Astrocyte (in vitro differentiated cells and primary cell): ENCODE measurements at regions not wholly inside any gene's neighbourhood (a gene's known extent, or its start where the extent isn't known, plus 50 kb on each side); places are given as distances from the start of the nearest gene placed in this dataset.

ENCODE experiments used
- DNase-seq: peaks from one replicate; pipeline ENCODE4 v3.0.0-alpha.2; 2010; ENCODE audit warnings: low read depth
- FAIRE-seq: peaks from 2 replicates; lab custom pipeline; 2011; peaks lifted over from hg19 to GRCh38; lab: Jason Lieb, UNC
- H2AFZ ChIP-seq: 2 replicates; pipeline ENCODE4 v1.6.0; 2012; ENCODE audit warnings: low read depth, low read length, inconsistent platforms
- H3K27ac ChIP-seq: 2 replicates; pipeline ENCODE4 v1.5.1; 2011; ENCODE audit warnings: low read depth, low read length, inconsistent platforms
- H3K27me3 ChIP-seq: 2 replicates; pipeline ENCODE4 v1.6.0; 2011; ENCODE audit warnings: low read length, inconsistent platforms; ENCODE audit not compliant: insufficient read depth
- H3K36me3 ChIP-seq: 2 replicates; pipeline ENCODE4 v1.5.1; 2011; ENCODE audit warnings: low read length, inconsistent platforms; ENCODE audit not compliant: insufficient read depth
- H3K4me1 ChIP-seq: 2 replicates; pipeline ENCODE4 v1.5.1; 2011; ENCODE audit warnings: low read length, inconsistent platforms; ENCODE audit not compliant: insufficient read depth
- H3K4me2 ChIP-seq: 2 replicates; pipeline ENCODE4 v1.6.0; 2012; ENCODE audit warnings: low read length, inconsistent platforms
- H3K4me3 ChIP-seq: 2 replicates; pipeline ENCODE4 v1.5.1; 2011; ENCODE audit warnings: low read depth, mild to moderate bottlenecking, low read length, inconsistent platforms; ENCODE audit not compliant: insufficient read depth
- H3K79me2 ChIP-seq: 2 replicates; pipeline ENCODE4 v1.6.0; 2012; ENCODE audit warnings: mild to moderate bottlenecking, low read length, inconsistent platforms; ENCODE audit not compliant: insufficient read depth
- H3K9ac ChIP-seq: 2 replicates; pipeline ENCODE4 v1.6.0; 2012; ENCODE audit warnings: mild to moderate bottlenecking, low read length, inconsistent platforms
- H3K9me3 ChIP-seq: 2 replicates; pipeline ENCODE4 v1.5.1; 2012; ENCODE audit warnings: low read depth, mild to moderate bottlenecking, low read length, inconsistent platforms; ENCODE audit not compliant: insufficient read depth
- H4K20me1 ChIP-seq: 2 replicates; pipeline ENCODE4 v1.6.0; 2012; ENCODE audit warnings: low read length, inconsistent platforms; ENCODE audit not compliant: insufficient read depth
- H3K27ac Mint-ChIP-seq: one replicate; pipeline ENCODE4 v1.8.0; 2021; ENCODE audit warnings: mild to moderate bottlenecking, mixed read lengths; ENCODE audit not compliant: unreplicated experiment
- H3K27me3 Mint-ChIP-seq: one replicate; pipeline ENCODE4 v1.8.0; 2021; ENCODE audit warnings: low read depth, mixed read lengths; ENCODE audit not compliant: unreplicated experiment
- H3K36me3 Mint-ChIP-seq: one replicate; pipeline ENCODE4 v1.8.0; 2021; ENCODE audit warnings: low read depth, mixed read lengths; ENCODE audit not compliant: unreplicated experiment
- H3K4me1 Mint-ChIP-seq: one replicate; pipeline ENCODE4 v1.8.0; 2021; ENCODE audit warnings: low read depth, mixed read lengths; ENCODE audit not compliant: unreplicated experiment
- H3K4me3 Mint-ChIP-seq: one replicate; pipeline ENCODE4 v1.8.0; 2021; ENCODE audit warnings: mild to moderate bottlenecking, moderate library complexity, mixed read lengths; ENCODE audit not compliant: unreplicated experiment
- H3K9me3 Mint-ChIP-seq: one replicate; pipeline ENCODE4 v1.8.0; 2021; ENCODE audit warnings: mild to moderate bottlenecking, mixed read lengths; ENCODE audit not compliant: unreplicated experiment
- EZH2 ChIP-seq: IDR thresholded peaks from 2 replicates; pipeline ENCODE4 v1.6.1; 2012; ENCODE audit warnings: mild to moderate bottlenecking, low read length, inconsistent platforms; ENCODE audit not compliant: insufficient read depth
- TF ChIP-seq, protein P1 (sequence below): IDR thresholded peaks from 2 replicates; pipeline ENCODE4 v1.5.1; 2011; ENCODE audit warnings: low read depth, mild to moderate bottlenecking, inconsistent platforms, low read length, moderate library complexity; ENCODE audit not compliant: insufficient read depth

DNA sequence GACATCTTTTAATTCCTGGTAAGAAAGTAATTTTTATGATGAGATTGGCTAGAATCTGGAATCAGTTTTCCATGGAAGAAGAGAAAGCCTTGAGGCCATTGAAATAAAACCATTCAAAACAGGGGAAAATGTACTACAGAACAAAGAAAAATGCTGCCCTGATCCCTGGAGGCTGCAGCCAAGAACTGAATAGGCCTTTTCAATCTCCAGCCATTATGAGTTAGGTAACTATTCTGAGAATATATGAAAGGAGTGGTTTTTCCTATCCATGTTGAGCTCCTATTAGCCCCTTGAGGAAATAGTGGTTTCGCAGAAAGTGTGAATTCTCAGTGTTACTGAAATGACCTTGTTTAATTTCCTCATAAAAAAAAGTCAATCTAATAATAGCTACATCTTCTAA, 408.5 kb upstream of the GRAMD2B start:
- H3K9ac ChIP-seq, result no peak overlapping the region
- H4K20me1 ChIP-seq, result no peaks in the 10 kb centered on the region
- H3K27me3 ChIP-seq, result no peaks in the 10 kb centered on the region
- no peak overlapping the region for H2AFZ ChIP-seq
- Mint-ChIP-seq H3K4me3 (no peak overlapping the region), H3K4me1 (peaks cover 8% of the 10 kb centered on the region), H3K27me3 (no peaks in the 10 kb centered on the region), H3K9me3 (no peaks in the 10 kb centered on the region), H3K27ac (no peak overlapping the region), H3K36me3 (no peaks in the 10 kb centered on the region)
- no peaks in the 10 kb centered on the region for H3K79me2 ChIP-seq
- peaks cover 11% of the 10 kb centered on the region for H3K4me1 ChIP-seq
- TF ChIP-seq, protein P1, sequence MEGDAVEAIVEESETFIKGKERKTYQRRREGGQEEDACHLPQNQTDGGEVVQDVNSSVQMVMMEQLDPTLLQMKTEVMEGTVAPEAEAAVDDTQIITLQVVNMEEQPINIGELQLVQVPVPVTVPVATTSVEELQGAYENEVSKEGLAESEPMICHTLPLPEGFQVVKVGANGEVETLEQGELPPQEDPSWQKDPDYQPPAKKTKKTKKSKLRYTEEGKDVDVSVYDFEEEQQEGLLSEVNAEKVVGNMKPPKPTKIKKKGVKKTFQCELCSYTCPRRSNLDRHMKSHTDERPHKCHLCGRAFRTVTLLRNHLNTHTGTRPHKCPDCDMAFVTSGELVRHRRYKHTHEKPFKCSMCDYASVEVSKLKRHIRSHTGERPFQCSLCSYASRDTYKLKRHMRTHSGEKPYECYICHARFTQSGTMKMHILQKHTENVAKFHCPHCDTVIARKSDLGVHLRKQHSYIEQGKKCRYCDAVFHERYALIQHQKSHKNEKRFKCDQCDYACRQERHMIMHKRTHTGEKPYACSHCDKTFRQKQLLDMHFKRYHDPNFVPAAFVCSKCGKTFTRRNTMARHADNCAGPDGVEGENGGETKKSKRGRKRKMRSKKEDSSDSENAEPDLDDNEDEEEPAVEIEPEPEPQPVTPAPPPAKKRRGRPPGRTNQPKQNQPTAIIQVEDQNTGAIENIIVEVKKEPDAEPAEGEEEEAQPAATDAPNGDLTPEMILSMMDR, result no peak
- no peak for TF ChIP-seq EZH2
- H3K36me3 ChIP-seq, result no peaks in the 10 kb centered on the region
- H3K9me3 ChIP-seq, result no peaks in the 10 kb centered on the region
- H3K4me3 ChIP-seq, result no peak overlapping the region
- no peak for FAIRE-seq
- no peak for DNase-seq
- no peak overlapping the region for H3K27ac ChIP-seq
- no peak overlapping the region for H3K4me2 ChIP-seq

DNA sequence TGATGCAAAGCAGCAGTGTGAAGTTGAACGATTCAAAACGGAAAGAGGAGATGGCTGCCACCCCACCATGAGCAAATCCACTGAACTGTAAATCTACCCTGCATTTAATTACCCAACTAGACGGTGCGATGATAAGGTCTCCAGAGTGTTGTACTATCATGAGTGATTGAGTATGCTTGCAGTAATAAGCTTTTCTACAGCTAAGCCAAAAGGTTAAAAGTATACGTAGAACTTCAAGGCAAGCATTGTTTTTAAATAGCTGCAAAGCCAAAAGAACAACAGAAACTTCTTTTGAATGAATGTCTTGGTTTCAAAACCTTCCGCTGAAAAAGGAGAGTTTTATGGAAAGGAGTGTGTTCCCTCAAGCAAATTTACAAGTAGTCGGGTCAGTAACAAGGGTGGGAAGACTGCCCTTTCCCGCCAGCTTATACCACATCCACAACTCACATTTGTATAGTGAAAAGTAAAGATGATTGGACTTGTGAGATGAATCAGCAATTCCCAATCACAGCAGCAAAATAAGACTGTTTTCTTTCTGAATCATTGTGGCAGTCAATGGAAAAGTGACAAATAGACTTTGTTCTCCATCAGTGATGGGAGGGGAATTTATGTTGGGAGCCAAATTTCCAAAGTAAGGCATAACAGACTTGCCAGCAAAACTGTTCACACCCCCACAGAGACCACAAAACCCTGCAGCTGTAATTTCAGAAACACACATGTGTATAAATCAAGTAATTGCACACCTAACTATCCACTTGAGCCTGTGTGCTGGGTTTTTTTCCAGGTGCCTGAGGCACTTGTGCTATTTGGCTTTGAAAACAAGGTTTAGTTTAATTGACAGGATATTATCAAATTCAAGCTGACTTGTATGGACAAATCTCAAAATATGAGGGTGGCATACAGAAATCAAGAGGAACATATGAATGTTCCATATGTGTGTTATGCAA, 407.7 kb upstream of the GRAMD2B start:
- FAIRE-seq (peak; percentile 17), DNase-seq (peak; percentile 93)
- H3K4me3 ChIP-seq, result no peak overlapping the region
- Mint-ChIP-seq H3K4me3 (no peak overlapping the region), H3K27ac (no peak overlapping the region), H3K27me3 (no peaks in the 10 kb centered on the region), H3K4me1 (peaks cover 9% of the 10 kb centered on the region), H3K36me3 (no peaks in the 10 kb centered on the region), H3K9me3 (no peaks in the 10 kb centered on the region)
- no peaks in the 10 kb centered on the region for H4K20me1 ChIP-seq
- no peak for TF ChIP-seq EZH2
- TF ChIP-seq, protein P1, result no peak
- no peaks in the 10 kb centered on the region for H3K9me3 ChIP-seq
- peak overlapping the region; percentile 6 for H3K9ac ChIP-seq
- no peaks in the 10 kb centered on the region for H3K79me2 ChIP-seq
- peak overlapping the region; percentile 22 for H3K27ac ChIP-seq
- H3K36me3 ChIP-seq, result no peaks in the 10 kb centered on the region
- peaks cover 11% of the 10 kb centered on the region for H3K4me1 ChIP-seq
- H3K27me3 ChIP-seq, result no peaks in the 10 kb centered on the region
- peak overlapping the region; percentile 6 for H2AFZ ChIP-seq
- H3K4me2 ChIP-seq, result peak overlapping the region; percentile 63

DNA sequence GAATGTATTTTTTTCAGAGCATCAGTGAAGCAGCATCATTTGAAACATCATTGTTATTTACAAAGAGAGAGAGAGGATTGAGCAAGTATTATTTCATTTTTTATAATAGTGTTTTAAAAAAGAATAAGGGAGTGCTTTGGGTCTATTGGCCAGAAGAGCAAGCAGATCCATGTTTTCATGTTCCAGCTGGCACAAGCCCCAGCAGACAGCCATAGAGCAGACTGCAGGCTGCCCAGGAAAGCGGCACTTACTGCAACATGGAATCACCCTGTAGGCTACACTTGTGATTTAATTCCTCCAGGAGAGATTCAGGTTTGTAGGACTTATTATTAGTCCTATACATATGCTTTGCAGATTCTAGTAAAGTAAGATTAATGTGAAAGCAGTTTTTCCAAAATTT, 407.0 kb upstream of the GRAMD2B start:
- no peak for TF ChIP-seq EZH2
- TF ChIP-seq, protein P1, result no peak
- no peak overlapping the region for H3K27ac ChIP-seq
- H3K36me3 Mint-ChIP-seq, result no peaks in the 10 kb centered on the region
- no peak overlapping the region for H3K4me3 Mint-ChIP-seq
- no peaks in the 10 kb centered on the region for H4K20me1 ChIP-seq
- H3K79me2 ChIP-seq, result no peaks in the 10 kb centered on the region
- no peaks in the 10 kb centered on the region for H3K27me3 Mint-ChIP-seq
- no peak overlapping the region for H2AFZ ChIP-seq
- no peak overlapping the region for H3K4me2 ChIP-seq
- H3K9me3 ChIP-seq, result no peaks in the 10 kb centered on the region
- peaks cover 1% of the 10 kb centered on the region for H3K9me3 Mint-ChIP-seq
- peaks cover 11% of the 10 kb centered on the region for H3K4me1 ChIP-seq
- no peak overlapping the region for H3K27ac Mint-ChIP-seq
- no peak for FAIRE-seq
- H3K36me3 ChIP-seq, result no peaks in the 10 kb centered on the region
- no peaks in the 10 kb centered on the region for H3K27me3 ChIP-seq
- DNase-seq, result no peak
- no peak overlapping the region for H3K4me3 ChIP-seq
- H3K9ac ChIP-seq, result no peak overlapping the region
- peaks cover 9% of the 10 kb centered on the region for H3K4me1 Mint-ChIP-seq
